HG03565 (cell line): ENCODE measurements at regions not wholly inside any gene's neighbourhood (a gene's known extent, or its start where the extent isn't known, plus 50 kb on each side); places are given as distances from the start of the nearest gene placed in this dataset.
"Not testable (repeated sequence)": the region's sequence is repeated elsewhere in the genome, so short reads cannot be mapped to it uniquely, and the experiment has no call there.

Source experiments
- ATAC-seq: cut with Tn5 transposase; IDR thresholded peaks from one replicate; pipeline ENCODE4 v1.9.1; 2021; ENCODE audit warnings: mild to moderate bottlenecking, moderate library complexity; ENCODE audit not compliant: unreplicated experiment

DNA sequence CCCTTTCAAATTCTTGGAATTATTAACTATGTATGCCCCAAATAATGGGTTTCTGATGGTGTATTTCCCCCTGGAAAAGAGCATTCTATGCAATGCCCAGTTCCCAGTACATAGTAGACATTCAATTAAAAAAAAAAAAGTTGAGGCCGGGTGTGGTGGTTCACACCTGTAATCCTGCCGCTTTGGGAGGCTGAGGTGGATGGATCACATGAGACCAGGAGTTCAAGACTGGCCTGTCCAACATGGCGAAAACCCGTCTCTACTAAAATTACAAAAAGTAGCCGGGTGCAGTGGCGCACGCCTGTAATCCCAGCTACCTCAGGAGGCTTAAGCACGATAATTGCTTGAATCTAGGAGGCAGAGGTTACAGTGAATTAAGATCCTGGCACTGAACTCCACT is 83.3 kb upstream of the ZNF217 start:
- no peak for ATAC-seq

DNA sequence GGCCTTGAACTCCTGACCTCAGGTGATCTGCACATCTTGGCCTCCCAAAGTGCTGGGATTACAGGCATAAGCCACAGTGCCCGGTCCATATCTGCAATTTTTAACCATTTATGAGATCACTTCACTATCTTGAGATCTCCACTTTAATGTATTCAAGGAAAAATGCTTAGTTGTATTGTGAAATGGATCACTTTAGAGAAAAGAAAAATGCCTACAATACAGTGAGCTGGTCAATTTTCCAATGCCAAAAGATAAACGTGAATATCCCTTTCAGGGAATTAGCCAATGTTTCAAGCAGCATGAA is 82.8 kb upstream of the ZNF217 start:
- ATAC-seq, result no peak

DNA sequence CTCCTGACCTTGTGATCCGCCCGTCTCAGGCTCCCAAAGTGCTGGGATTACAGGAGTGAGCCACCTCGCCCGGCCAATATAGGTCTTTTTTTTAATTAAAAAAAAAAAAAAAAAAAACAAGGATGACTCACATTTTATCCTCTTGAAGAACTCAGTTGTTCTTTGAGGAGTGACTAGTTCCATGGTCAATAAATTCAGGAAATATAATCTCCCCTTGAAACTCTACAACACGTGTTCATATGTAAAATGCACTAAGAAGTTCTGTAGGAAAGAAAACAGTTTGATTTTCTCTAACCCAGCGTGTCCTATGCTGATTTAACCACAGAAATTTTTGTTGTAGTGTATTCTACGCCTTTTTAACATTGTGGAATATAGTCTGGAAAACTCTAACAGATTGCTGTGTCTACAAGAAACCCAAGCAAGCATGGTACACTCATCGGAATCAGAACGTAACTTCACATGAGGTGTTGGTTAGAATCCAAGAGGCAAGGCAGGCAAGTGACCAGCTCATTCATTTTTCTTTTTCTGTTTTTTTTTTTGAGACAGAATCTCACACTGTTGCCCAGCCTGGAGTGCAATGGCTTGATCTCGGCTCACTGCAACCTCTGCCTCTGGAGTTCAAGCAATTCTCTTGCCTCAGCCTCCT is 79.0 kb upstream of the ZNF217 start:
- ATAC-seq, result no peak

DNA sequence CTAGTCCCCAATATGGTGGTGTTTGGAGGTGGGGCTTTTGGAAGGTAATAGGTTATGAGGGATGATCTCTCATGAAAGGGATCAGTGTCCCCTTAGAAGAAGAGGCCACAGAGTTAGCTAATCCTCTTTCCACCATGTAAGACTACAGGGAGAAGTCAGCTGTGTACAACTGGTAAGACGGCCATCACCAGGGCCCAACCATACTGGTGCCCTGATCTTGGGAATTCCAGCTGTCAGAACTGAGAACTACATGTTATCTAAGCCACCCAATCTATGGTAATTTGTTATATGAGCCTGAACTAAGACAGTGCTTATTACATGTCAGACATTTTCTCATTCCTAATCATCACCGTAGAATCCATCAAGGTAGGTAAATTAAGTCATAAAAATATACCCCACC is 77.7 kb upstream of the ZNF217 start:
- no peak for ATAC-seq

DNA sequence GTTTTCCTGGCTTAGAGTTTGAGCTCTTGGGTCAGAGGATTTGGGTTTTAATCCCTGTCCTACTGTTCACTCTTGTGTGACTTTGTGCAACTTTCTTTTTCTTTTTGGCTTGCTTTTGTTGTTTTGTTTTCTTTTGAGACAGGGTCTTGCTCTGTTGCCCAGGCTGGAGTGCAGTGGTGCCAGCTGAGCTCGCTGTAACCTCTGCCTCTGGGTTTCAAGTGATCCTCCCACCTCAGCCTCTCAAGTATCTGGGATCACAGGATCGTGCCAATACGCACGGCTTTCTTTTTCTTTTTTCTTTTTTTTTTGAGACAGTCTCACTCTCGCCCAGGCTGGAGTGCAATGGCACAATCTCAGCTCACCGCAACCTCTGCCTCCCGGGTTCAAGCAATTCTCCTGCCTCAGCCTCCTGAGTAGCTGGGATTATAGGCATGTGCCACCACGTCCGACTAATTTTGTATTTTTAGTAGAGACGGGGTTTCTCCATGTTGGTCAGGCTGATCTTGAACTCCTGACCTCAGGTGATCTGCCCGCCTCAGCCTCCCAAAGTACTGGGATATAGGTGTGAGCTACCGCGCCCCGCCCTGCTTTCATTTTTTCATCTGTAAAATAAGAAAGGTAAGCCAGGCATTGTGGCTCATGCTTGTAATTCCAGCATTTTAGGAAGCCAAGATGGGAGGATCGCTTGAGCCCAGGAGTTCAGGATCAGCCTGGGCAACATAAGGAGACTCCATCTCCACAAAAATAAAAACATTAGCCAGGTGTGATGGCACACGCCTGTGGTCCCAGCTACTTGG is 76.1 kb upstream of the ZNF217 start:
- not testable (repeated sequence) for ATAC-seq

DNA sequence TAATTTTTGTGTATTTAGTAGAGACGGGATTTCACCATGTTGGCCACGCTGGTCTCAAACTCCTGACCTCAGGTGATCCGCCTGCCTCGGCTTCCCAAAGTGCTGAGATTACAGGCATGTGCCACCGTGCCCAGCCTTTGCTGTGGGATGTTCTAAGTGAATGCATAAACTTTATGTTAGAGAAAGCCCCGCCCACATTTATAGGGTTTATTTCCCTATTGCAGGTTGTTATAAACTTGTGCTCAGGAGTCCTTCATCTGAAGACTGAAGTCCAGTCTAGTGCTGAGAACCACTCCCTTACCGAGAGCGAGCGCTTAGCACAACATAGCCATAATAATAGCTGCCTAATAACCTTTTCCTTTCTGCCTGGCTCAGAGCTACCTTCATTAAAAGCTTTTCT is 75.4 kb upstream of the ZNF217 start:
- ATAC-seq, result no peak

DNA sequence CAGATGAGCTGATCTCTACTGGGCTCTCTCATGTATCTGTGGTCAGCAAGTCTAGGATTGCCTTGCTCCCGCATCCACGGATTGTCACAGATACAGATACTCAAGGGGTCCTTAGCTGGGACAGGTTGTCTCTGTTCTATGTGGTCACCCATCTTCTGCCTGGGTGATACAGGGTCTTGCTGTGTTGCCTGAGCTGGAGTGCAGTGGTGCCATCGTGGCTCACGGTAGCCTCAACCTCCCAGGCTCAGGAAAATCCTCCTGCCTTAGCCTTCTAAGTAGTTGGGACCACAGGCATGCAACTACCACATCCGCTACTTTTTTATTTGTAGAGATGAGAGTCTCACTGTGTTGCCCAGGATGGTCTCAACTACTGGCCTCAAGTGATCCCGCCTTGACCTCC is 72.5 kb upstream of the ZNF217 start:
- ATAC-seq, result no peak

DNA sequence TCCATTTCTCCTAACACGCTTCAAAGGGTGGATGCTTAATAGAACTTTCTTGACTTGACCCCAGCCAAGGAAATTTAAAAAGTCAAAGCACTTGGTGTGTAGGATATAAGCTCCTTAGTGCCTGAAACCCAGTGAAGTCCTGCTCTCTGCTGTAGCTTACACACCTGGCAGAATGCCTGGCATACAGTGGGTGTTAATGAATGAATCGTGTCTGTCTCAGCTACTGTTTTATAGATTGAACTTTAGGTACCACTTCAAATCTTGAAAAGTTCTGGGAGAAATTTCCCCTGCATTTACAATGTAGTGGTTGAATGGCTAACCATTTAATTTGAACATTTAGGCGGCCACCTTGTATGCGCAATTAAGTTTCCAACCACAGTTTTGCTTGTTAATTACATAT is 70.5 kb upstream of the ZNF217 start:
- ATAC-seq, result no peak

DNA sequence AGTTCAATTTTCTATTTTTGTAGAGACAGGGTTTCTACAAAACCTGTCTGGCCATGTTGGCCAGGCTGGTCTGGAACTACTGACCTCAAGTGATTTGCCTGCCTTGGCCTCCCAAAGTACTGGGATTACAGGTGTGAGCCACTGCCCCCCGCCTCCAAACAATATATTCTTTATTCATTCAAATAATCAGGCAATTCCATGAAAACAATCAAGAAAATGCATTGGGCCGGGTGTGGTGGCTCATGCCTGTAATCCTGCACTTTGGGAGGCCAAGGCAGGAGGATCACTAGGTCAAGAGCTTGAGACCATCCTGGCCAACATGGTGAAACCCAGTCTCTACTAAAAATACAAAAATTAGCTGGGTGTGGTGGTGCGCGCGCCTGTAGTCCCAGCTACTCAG is 69.9 kb upstream of the ZNF217 start:
- not testable (repeated sequence) for ATAC-seq

DNA sequence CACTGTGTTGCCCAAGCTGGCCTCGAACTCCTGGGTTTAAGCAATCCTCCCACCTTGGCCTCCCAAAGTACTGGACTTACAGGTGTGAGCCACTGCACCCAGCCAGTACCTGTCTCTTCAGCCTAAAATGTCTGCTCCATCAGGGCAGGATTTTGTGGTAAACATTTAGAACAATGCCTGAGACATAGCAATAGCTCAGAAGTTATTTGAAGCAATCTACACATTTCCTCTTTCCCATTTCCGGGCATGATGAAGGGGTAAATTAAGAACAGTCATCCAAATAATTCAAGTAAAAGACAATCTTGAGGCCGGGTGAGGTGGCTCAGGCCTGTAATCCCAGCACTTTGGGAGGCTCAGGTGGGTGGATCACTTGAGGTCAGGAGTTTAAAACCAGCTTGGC is 69.0 kb upstream of the ZNF217 start:
- no peak for ATAC-seq

DNA sequence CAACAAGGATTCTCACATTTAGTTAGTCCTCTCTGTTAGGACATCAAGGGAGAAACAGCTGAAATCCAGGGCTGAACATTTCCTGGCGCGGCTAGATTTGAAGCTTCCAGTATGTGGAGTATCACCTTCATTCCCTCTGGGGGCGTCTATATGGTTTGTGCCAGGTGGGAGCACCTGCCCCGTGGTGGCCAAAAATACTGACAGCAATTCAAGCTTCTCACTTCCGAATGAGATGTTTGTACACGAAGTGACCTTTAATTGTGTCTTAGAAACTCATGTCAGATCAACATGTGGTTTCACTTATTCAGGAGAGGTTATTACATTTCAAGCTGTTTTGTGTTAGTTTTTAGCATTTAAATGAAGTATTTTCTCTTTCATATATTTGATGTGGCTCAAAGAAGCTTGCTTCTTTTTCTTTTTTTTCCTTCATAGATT is 67.3 kb upstream of the ZNF217 start:
- ATAC-seq, result no peak

DNA sequence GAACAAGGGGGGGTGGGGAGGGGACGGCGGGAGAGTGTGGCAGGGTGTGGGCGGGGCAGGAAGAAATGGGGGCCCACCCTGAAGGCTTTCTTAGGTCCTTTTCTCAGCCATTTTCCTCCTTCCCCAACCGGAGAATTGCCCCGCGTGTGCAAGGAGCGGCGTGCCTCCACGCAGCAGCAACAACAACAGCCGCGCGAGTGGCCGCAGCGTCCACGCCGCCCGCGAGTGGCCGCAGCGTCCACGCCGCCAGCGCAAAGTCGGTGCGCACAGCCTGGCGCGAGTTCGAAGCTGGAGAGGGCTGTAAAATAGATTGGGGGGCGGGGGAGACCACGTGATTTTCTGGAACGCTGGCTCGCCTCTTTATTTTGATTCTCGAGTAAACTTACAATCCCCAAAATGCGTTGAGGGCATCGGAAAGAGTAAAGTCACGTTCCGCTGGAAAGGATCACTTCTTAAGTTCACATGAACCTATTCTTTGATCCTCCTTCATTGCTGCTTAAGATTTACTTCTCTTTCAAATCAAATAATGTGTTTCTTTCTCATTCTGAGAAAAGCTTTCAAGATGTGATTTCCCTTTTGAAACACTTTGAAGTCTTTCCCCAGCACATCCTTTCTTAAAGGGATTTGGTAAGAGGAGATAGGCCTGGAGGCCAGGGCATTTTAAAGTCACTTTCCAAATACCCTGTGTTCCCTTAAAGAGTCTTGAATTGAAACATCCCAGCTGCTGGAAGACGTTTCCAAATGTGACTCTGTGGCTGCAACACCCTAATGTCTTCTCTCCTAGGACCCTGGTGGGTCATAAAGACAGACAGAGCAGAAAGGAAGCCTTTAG is 66.7 kb upstream of the ZNF217 start:
- no peak for ATAC-seq

DNA sequence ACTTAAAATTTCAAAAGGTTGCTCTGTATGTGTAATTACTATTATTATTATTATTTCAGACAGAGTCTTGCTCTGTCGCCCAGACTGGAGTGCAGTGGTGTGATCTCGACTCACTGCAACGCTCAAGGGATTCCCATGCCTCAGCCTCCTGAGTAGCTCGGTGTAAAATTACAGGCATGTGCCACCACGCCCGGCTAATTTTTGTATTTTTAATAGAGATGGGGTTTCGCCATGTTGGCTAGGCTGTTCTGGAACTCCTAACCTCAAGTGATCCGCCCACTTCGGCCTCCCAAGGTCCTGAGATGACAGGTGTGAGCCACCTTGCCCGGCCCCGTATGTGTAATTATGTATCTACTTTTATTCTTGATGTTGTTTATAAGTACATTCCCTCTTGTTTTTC is 65.3 kb upstream of the ZNF217 start:
- no peak for ATAC-seq

DNA sequence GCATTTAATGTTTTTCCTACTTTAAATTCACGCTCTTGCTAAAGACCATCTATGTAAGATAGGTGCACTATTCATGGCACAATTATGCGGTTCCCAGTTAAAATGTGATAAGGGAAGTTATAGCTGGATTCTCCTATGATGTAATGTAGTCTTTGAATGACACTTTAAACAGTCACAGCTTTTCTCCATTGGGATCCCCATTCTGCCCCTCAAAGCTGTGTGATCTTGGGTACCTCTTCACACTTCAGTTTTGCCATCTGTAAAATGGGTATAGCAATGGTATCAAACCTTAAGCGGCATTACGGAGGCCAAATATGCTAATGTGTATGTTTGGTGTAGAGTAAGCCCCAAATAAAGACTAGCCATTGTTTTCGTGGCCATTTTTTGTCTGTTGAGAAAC is 64.7 kb upstream of the ZNF217 start:
- no peak for ATAC-seq

DNA sequence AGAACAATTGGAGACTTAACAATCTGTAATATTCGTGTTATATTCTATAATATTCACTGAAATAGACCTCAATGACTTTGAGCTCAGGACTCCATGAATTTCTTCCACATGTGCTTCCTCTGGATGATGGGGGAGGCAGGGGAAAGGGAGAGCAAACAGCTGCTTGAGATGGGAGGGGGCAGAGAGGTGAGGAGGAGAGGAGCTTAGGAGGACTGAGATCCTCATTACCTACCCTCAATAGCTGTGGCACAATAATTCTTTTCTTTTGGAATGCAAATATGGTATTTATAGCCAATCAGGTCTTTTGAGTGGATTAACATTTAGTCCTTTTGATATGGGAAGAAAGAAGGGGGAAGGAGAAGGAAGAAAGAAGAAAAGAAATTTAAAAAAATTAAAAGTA is 64.1 kb upstream of the ZNF217 start:
- no peak for ATAC-seq

DNA sequence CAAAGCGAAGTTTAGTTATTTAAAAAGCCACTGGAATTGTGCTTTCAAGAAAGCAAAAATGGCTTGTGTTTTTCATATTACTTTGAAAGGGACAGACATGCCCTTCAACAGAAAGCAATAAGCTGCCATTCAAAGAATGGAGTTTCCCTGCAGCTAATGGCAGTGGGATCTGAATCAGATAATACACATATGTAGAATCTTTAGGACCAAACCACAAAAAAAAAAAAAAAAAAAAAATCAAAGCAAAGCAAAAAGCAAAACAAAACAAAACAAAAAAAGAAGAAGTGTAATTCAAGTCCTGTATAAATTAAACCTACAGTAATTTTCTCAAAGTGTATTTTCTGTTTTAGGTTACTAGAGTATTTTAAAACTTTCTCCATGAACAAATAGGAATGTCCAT is 63.6 kb upstream of the ZNF217 start:
- no peak for ATAC-seq

DNA sequence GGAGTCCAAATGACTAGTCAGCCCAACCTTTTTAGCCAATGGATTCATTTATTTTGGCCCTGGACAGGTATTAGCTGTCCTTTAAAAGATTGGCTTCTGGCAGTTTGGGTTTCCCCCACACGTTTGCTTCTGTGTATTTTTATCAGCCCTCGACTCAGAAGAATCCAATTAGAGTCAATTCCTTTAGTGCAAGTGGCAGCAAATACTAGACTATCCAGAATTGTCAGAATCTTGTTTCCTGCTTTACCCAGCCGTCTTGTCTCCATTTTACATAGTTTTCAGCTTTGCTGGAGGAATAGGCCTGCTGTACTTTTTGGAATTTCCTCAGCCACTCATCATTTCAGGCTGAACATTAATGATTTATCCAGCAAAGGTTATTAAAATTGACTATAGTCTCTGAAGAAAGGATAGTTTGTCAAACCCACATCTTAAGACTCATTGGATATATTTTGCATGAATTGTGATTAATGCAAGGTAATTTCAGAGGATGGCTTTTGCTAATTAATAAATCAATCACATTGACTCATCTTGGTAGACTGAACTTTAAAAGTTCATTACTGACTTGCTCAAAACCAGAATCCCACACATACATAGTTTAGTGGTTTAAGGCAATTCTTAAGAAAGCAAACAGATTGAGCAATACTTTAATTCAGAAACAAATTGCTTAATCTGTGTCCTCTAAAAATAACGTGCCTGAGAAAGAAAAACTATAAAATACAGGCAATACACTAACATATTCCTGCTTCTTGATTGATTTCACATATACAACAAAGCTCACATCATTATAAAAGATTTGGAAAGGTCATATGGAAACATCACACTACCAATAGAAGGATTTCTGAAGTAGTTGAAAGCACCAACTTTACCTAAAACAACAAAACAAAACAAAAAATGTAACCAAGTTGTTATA is 62.9 kb upstream of the ZNF217 start:
- no peak for ATAC-seq

DNA sequence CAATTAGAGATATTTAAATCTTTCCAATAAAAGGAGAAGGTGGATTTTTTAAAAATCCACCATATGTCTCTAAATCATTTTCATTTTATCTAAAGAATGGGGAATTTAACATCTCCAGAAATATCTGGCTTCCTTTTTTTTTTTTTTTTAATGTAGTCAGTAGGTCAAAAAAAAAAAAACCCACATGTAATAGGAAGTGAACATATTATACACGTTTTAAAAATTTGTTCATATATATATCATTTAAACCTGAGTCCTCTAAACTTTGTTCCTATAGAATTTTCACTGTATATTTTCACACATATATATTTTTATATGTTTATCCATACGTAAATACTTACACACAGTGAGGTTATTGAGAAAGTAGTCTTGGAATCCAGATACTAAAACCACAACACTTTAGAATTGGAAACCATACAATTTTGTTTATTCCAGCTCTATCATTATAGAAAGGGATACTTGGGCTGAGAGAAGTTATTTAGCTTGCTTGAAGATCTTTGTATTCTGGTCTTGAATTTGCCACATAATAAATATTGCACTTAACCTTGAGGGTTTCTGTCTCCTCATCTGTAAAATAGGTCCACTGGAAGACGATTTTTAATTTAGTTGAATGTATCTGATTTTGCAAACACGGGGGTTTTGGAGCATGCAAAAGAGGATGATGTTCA is 62.1 kb upstream of the ZNF217 start:
- ATAC-seq, result no peak

DNA sequence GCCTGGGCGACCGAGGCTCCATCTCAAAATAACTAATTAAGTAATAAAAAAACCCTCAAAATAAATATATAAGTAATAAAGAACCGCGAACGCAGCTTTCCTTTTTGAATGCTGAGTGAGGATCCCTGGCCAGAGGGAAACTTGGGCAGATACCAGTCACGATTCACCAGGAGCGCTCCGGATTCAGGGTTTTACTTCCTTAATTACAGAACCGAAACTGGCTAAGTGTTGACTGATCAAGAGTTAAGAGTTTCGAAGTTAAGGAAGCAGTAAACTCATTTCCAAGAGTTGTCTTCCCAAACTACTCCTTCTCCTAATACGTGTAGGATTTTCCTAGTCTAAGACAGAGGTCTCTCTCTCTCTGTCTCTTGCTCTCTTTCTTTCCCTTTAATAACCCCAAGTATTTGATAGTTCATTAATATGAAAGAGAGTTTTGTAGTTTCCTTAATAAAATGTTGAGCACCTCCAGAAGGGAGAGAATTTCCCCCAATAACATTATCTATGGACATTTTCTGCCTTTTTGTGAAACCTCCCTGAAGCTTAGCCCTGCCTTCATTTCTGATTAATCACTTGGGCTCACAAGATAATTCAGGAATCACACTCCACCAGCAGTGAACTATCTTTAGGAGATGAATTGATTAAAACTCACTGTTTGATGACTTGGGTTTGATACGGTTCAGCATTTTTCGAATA is 61.4 kb upstream of the ZNF217 start:
- no peak for ATAC-seq

DNA sequence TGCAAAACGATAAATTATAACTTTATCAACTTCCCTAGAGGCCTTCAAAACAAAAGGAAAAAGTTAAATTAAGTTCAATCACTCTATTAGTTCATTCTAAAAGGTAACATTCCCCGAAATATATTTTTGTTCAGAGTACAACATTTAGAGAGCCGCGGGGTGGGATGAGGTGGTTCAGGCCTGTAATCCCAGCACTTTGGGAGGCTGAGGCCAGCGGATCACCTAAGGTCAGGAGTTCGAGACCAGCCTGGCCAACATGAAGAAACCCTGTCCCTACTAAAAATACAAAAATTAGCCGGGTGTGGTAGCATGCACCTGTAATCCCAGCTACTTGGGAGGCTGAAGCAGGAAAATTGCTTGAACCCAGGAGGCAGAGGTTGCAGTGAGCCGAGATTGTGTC is 60.9 kb upstream of the ZNF217 start:
- ATAC-seq, result not testable (repeated sequence)
